ENCODE measurements at regions not wholly inside any gene's neighbourhood (a gene's known extent, or its start where the extent isn't known, plus 50 kb on each side); places are given as distances from the start of the nearest gene placed in this dataset.

DNA sequence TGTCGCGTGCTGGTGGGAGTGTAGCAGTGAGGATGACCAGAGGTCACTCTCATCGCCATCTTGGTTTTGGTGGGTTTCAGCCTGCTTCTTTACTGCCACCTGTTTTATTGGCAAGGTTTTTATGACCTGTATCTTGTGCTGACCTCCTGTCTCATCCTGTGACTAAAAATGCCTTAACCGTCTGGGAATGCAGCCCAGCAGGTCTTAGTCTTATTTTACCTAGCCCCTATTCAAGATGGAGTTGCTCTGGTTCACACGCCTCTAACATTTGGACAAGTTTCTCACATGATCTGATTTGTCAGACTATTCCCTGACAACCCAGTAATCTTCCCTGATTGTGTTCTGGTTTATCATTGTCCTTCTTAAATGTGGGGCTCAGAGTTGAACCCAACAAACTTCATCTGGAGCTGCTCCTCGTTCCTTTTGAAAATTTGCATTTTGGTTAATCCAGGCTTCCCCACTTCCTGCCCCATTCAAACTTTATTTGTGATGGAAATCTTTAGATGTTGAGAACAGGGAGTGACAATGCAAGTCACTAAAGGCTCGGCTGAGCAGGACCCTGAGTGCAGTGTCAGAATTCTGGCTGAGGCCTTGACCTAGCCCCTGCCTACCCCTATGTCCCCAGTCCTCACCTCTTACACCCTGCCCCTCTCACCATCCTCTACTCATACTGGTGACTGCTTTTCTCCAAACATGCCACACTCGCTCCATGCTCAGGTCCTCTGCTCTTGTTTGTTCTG is 226.8 kb downstream of the STIM2 start:
- ChIA-PET CTCF (interaction anchor here (0.6 kb wide), 1 partner anchor 39 kb away, joined by 3 read pairs; no protein-coding TSS in a partner anchor), POLR2A (no interaction called here)
- DNase-seq (ENCODE audit: extremely low spot score) = no peak
- no peak for TF ChIP-seq FOXA1 (IDR thresholded peaks at IDR 0.05)
- TF ChIP-seq L3MBTL2 (conservative IDR thresholded peaks at IDR 0.05) = no peak
- TF ChIP-seq NFRKB (IDR thresholded peaks at IDR 0.05) = no peak
- TF ChIP-seq CTBP1 (IDR thresholded peaks at IDR 0.05; ENCODE audit: borderline replicate concordance) = no peak

DNA sequence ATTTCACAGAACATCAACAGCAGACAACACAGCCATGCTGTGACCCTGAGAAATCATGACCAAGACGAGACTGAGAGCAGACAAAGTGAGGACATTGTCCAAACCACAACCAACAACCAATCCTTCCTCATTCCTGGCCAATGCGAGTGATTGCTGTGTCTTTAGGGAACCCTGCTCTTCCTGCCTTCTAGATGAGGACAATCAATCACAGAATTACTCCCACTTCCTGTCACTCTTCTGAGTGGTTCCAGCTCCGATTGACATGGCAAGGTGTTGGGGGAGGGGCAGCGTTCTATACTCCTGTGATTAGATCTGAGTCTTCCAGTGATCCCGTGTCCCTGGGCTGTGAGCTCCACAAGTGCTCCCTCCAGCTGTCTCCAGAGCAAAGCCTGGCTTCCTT is 227.8 kb downstream of the STIM2 start:
- POLR2A ChIA-PET = no interaction called here
- CTCF ChIA-PET = no interaction called here
- no peak for DNase-seq (ENCODE audit: extremely low spot score)
- TF ChIP-seq FOXA1 (IDR thresholded peaks at IDR 0.05) = no peak
- TF ChIP-seq FOXM1 (IDR thresholded peaks at IDR 0.05; ENCODE audit: borderline replicate concordance) = no peak
- TF ChIP-seq ZNF384 (IDR thresholded peaks at IDR 0.05) = no peak
- no peak for TF ChIP-seq L3MBTL2 (conservative IDR thresholded peaks at IDR 0.05)
- no peak for TF ChIP-seq ELF4 (IDR thresholded peaks at IDR 0.05)

DNA sequence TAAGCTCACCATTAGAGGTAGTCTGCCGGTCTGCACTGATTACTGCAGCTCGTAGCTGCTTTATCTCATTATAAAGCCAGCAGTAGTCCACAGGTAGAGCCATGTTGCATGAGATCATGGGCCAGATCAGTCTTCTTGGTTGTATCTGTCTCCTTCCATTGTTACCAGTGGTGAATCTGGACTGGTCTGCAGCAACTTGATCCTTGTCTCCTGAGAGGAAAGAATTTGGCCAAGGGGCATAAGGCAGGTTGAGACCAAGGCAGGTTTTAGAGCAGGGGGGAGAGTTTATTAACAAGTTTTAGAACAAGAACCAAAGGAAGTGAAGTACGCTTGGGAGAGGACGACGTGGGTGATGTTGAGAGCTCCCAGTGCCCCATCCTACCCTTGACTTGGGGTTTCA is 228.5 kb downstream of the STIM2 start:
- DNase-seq (ENCODE audit: extremely low spot score) = no peak
- POLR2A ChIA-PET = no interaction called here
- CTCF ChIA-PET = no interaction called here
- TF ChIP-seq TARDBP (IDR thresholded peaks at IDR 0.05) (no peak), HDGF (IDR thresholded peaks at IDR 0.05; ENCODE audit: borderline replicate concordance) (no peak), ELF4 (IDR thresholded peaks at IDR 0.05) (no peak), ZNF384 (IDR thresholded peaks at IDR 0.05) (no peak), FOXM1 (IDR thresholded peaks at IDR 0.05; ENCODE audit: borderline replicate concordance) (no peak), L3MBTL2 (conservative IDR thresholded peaks at IDR 0.05) (no peak), BHLHE40 (IDR thresholded peaks at IDR 0.05; ENCODE audit: borderline replicate concordance) (no peak)

DNA sequence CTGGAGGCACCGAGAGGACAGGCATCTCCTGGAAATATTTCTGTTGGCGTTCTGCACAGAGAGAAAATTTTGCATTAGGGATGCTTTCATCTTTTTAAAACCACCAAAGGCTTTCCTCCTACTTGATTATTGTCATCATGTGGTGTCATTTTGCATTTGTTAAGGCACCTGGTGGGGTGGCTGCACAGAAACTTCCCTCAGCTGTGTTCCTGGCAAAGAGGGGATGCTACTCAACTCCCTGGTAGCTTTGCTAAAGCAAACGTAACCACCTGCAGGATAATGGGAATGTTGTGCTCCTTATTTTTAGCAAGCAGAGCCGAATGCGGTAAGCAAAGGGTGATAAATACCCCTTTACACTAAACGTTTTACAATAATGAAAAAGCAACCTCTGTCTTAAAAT is 229.8 kb downstream of the STIM2 start:
- CTCF ChIA-PET = no interaction called here
- no peak for DNase-seq (ENCODE audit: extremely low spot score)
- no peak for TF ChIP-seq NFRKB (IDR thresholded peaks at IDR 0.05)
- no peak for TF ChIP-seq FOXM1 (IDR thresholded peaks at IDR 0.05; ENCODE audit: borderline replicate concordance)
- no peak for TF ChIP-seq CTBP1 (IDR thresholded peaks at IDR 0.05; ENCODE audit: borderline replicate concordance)
- no peak for TF ChIP-seq L3MBTL2 (conservative IDR thresholded peaks at IDR 0.05)
- no peak for TF ChIP-seq ZNF384 (IDR thresholded peaks at IDR 0.05)
- POLR2A ChIA-PET = no interaction called here

GRCh38 chr4:27094224-27094623 is 233.6 kb downstream of the STIM2 start:
- no peak for DNase-seq (ENCODE audit: extremely low spot score)
- ChIA-PET POLR2A (no interaction called here), CTCF (no interaction called here)
- no peak for TF ChIP-seq BHLHE40 (IDR thresholded peaks at IDR 0.05; ENCODE audit: borderline replicate concordance)
- no peak for TF ChIP-seq LEF1 (IDR thresholded peaks at IDR 0.05; ENCODE audit: borderline replicate concordance)
- TF ChIP-seq HDGF (IDR thresholded peaks at IDR 0.05; ENCODE audit: borderline replicate concordance) = no peak
- TF ChIP-seq ELF4 (IDR thresholded peaks at IDR 0.05) = no peak
- no peak for TF ChIP-seq TARDBP (IDR thresholded peaks at IDR 0.05)
- no peak for TF ChIP-seq SUZ12 (IDR thresholded peaks at IDR 0.05)
- no peak for TF ChIP-seq L3MBTL2 (conservative IDR thresholded peaks at IDR 0.05)
- TF ChIP-seq FOXM1 (IDR thresholded peaks at IDR 0.05; ENCODE audit: borderline replicate concordance) = no peak

DNA sequence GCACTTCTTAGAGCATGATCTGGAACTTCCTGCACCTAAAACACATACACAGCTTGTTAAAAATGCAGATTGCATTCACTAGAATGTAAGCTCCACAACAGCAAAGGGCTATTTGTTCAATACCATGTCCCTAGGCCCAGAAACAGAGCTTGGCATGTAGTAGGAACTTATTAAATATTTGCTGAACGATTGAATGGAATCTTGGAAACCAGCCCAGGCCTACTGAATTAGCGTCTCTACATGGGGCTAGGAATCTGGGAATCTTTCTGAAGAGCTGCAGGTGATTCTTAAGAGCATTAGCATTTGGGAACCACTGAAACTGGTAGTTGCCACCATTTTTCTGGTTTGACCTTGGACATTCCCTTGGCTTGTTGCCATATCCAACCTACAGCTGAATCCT is 234.1 kb downstream of the STIM2 start:
- TF ChIP-seq FOXM1 (IDR thresholded peaks at IDR 0.05; ENCODE audit: borderline replicate concordance) (no peak), HDGF (IDR thresholded peaks at IDR 0.05; ENCODE audit: borderline replicate concordance) (no peak), NFRKB (IDR thresholded peaks at IDR 0.05) (no peak), SUZ12 (IDR thresholded peaks at IDR 0.05) (no peak), SP1 (IDR thresholded peaks at IDR 0.05) (no peak), L3MBTL2 (conservative IDR thresholded peaks at IDR 0.05) (no peak), ARNT (IDR thresholded peaks at IDR 0.05) (no peak), LEF1 (IDR thresholded peaks at IDR 0.05; ENCODE audit: borderline replicate concordance) (no peak), BHLHE40 (IDR thresholded peaks at IDR 0.05; ENCODE audit: borderline replicate concordance) (no peak), ZNF384 (IDR thresholded peaks at IDR 0.05) (no peak), CTBP1 (IDR thresholded peaks at IDR 0.05; ENCODE audit: borderline replicate concordance) (no peak), FOXK2 (IDR thresholded peaks at IDR 0.05) (no peak), FOXA1 (IDR thresholded peaks at IDR 0.05) (no peak), TARDBP (IDR thresholded peaks at IDR 0.05) (no peak), ELF4 (IDR thresholded peaks at IDR 0.05) (no peak)
- TF ChIP-seq, protein P1, sequence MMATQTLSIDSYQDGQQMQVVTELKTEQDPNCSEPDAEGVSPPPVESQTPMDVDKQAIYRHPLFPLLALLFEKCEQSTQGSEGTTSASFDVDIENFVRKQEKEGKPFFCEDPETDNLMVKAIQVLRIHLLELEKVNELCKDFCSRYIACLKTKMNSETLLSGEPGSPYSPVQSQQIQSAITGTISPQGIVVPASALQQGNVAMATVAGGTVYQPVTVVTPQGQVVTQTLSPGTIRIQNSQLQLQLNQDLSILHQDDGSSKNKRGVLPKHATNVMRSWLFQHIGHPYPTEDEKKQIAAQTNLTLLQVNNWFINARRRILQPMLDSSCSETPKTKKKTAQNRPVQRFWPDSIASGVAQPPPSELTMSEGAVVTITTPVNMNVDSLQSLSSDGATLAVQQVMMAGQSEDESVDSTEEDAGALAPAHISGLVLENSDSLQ (IDR thresholded peaks at IDR 0.05) = no peak
- POLR2A ChIA-PET = no interaction called here
- DNase-seq (ENCODE audit: extremely low spot score) = no peak
- CTCF ChIA-PET = no interaction called here

GRCh38 chr4:27096142-27096824 is 235.6 kb downstream of the STIM2 start:
- CTCF ChIA-PET = no interaction called here
- no peak for TF ChIP-seq FOXA1 (IDR thresholded peaks at IDR 0.05)
- no peak for TF ChIP-seq LEF1 (IDR thresholded peaks at IDR 0.05; ENCODE audit: borderline replicate concordance)
- TF ChIP-seq BHLHE40 (IDR thresholded peaks at IDR 0.05; ENCODE audit: borderline replicate concordance) = no peak
- TF ChIP-seq L3MBTL2 (conservative IDR thresholded peaks at IDR 0.05) = no peak
- TF ChIP-seq ARNT (IDR thresholded peaks at IDR 0.05) = no peak
- no peak for TF ChIP-seq ZNF384 (IDR thresholded peaks at IDR 0.05)
- TF ChIP-seq, protein P1 (IDR thresholded peaks at IDR 0.05) = no peak
- TF ChIP-seq SUZ12 (IDR thresholded peaks at IDR 0.05) = no peak
- no peak for TF ChIP-seq TARDBP (IDR thresholded peaks at IDR 0.05)
- no peak for TF ChIP-seq CTBP1 (IDR thresholded peaks at IDR 0.05; ENCODE audit: borderline replicate concordance)
- no peak for TF ChIP-seq HDGF (IDR thresholded peaks at IDR 0.05; ENCODE audit: borderline replicate concordance)
- POLR2A ChIA-PET = no interaction called here
- no peak for DNase-seq (ENCODE audit: extremely low spot score)

Measured in HEK293T (cell line).